LNCAP (cell line): ENCODE measurements at regions not wholly inside any gene's neighbourhood (a gene's known extent, or its start where the extent isn't known, plus 50 kb on each side); places are given as distances from the start of the nearest gene placed in this dataset.

ENCODE experiments used
- TF ChIP-seq, protein P1 (sequence below): fragments of 450-650 bp; IDR thresholded peaks from 2 replicates; pipeline ENCODE4 v1.5.1; 2017; ENCODE audit warnings: mild to moderate bottlenecking

DNA sequence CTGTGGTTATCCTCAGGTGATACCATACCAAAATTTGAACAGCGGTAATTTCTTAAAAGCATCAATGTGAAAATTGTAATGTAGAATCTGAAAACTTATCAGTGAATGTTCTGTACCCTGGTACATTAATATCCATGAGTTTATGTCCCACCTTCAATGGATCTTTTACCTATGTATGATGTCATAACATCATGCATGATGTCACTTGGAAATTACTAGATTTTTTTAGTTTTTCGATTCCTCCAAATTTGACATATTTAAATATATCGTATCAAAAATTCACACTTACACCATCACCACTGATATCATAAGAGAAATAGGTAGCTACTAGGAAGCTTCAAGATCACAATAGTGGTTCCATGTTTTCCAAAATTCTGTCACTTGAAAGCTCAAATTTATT is 95.0 kb upstream of the AKR1E2 start:
- TF ChIP-seq, protein P1, sequence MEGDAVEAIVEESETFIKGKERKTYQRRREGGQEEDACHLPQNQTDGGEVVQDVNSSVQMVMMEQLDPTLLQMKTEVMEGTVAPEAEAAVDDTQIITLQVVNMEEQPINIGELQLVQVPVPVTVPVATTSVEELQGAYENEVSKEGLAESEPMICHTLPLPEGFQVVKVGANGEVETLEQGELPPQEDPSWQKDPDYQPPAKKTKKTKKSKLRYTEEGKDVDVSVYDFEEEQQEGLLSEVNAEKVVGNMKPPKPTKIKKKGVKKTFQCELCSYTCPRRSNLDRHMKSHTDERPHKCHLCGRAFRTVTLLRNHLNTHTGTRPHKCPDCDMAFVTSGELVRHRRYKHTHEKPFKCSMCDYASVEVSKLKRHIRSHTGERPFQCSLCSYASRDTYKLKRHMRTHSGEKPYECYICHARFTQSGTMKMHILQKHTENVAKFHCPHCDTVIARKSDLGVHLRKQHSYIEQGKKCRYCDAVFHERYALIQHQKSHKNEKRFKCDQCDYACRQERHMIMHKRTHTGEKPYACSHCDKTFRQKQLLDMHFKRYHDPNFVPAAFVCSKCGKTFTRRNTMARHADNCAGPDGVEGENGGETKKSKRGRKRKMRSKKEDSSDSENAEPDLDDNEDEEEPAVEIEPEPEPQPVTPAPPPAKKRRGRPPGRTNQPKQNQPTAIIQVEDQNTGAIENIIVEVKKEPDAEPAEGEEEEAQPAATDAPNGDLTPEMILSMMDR = no peak

DNA sequence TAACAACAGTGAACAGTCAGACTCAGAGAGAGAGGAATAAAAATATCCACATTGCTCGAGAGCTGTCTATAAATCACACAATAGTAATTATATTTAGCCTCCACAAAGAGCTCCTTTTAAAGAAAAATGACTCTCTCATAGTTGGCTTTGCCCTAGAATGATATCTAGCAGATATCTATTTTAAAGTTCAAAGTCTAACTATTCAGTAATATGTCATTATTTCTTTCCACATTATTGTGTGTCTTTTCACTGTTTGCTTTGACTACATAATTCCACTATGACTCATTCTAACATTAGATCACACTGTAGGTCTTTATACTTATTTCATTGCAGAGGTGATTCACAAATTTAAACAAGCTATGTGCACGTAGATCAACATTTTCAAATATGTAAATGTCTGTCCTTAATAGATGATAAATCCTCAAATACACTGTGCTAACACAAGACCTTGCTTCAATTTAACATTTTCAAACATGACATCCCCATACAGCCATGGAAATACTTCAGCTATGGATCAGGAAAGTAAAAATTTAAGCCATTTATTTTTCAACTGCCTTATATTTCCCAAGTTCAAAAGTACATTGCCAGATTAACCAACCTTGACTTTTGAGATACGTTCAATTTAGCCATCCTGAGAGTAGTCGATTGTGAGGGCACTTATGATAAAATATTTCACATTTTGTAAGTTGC is 99.9 kb upstream of the AKR1E2 start:
- TF ChIP-seq, protein P1 = no peak

DNA sequence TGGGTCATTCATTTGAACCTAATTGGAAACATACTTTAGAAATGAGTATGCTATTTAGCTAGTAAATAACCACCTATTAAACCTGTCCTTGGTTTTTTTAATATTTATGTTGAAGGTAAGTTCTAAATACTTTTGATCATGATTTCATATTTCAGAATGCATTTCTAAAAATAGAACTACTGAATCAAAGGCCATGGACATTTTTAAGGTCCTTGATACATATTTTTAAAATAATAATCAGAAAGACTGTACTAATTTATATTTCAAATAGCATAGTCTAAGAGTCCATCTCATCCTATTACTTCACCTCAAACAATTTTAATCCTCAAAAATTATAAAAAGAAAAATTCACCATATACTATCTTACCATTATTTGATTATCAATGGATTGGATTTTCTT is 102.1 kb upstream of the AKR1E2 start:
- TF ChIP-seq, protein P1 = no peak

DNA sequence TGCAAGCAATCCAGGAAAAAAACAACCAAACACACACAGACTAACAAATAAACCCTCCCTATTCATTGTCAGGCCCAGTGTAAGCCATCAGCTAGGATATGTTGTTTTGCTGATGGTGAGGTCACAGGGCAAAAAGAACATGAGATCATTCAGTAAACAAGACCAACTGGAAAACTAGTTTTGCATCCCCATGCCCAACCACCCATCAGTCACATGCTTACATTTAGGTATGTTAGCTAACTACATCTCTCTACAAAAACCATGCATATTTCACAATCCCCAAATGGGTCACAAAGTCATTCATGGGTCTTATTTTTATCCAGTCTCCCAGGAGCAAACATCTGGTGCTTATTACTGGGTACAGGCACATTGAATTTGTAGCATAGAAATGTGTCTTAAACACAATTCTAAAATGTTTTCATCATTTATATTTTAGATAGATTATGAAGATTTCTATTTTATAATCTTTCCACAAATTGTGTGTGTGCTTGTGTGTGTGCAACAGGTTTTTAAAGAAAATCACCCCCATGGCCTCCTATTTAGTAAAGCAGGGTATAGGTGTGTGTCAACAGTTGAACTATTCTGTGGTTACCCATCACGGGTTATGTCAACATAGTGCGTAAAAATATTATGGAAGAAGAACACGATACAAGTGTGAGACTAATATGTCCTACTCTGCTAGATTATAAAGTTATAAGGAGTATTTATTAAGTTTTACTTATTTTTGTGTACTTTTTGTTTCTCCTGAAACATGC is 103.8 kb upstream of the AKR1E2 start:
- TF ChIP-seq, protein P1 = no peak

DNA sequence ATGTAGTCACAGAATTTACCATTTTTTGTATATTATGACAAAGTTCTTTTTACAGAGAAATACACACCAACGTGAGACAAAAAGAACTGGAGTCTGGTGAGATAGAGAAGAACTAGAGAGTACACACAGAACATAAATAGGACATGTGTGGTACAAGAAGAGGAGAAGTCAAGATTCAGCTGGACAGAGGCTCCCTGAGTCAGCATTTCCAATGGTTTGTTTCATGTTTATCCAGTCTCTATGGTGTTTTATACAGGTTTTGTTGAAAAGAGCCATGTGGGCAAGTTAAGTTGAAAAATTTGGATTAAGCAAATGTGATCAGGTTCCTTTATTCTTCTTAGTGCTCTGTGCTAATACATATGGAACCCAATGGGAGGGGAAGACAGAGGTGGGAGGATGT is 105.5 kb upstream of the AKR1E2 start:
- TF ChIP-seq, protein P1 = no peak

DNA sequence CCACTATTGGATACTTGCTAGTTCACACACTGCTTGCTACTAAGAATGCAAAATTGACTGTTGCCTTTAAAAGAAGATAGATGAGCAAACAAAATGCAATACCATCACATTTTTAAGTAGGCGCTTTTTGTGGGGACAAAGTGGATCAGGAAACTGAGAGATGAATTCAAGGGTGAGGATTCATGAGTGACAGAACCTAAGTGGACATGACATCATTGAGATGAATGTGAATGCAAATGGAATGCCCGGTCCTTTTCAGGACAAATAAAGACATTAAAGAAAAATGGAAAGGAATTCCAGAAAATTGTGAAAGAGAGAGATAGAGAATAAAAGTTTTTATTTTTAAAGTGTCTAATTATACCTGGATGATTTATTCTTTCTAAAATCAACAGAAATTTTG is 106.3 kb upstream of the AKR1E2 start:
- TF ChIP-seq, protein P1 = no peak

DNA sequence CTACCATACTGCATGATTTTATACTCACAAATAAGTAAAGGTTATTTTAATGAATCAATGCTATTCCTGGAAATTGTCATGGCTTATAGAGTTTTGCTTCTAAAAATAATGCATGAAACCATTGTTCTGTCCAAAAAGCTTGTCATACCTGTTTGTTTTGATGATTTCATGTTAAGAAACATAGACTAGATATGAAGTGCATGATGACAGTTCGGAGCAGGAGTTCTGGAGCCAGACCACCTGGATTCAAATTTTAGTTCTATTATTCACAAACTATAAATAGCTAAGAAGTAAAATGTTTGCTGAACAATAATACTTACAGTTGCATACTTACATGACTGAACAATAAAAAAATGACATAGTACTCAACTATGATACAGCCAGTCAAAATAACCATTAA is 107.0 kb upstream of the AKR1E2 start:
- TF ChIP-seq, protein P1 = no peak
